HG03354 (cell line): ENCODE measurements at regions not wholly inside any gene's neighbourhood (a gene's known extent, or its start where the extent isn't known, plus 50 kb on each side); places are given as distances from the start of the nearest gene placed in this dataset.

Experiments
- ATAC-seq: cut with Tn5 transposase; IDR thresholded peaks from one replicate; pipeline ENCODE4 v1.9.1; 2021; ENCODE audit warnings: mild to moderate bottlenecking; ENCODE audit not compliant: unreplicated experiment, poor library complexity, severe bottlenecking

DNA sequence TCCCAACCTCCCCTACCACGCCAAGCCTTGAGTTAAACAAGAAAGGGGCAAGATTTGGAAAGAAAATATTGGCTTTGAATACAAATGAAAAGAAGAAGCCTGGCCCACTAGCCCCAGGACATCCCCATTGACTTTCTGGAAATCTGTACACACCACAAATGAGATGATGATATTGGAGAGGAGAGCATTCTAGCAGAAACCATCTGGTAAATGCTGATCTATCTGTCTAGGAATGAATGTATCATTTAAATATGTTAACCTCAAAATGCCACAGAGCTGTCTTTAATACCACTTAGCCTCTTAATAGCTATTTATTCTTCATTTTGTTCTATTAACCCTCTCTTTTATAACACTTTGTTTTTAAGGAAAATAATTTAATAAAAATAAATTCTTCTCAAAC, 270.2 kb upstream of the PDE4D start:
- no peak for ATAC-seq

DNA sequence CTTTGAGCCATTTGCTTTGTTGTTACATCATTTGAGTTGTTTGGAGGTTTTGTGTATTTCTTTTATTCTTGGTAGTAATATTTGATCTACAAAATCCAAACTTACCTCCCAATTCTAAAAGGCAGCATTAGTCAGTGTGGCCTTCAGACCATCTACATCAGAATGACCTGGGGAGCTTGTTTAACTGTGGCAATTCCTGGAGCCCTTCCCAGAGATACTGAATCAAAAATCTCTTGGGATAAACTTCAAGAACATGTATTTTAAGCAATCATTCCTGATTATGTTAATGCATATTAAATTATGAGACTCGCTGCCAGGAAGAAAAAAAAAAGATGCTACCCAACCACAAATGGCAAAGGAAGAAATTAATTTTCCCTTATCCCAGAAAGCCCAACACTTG, 268.9 kb upstream of the PDE4D start:
- ATAC-seq, result no peak

DNA sequence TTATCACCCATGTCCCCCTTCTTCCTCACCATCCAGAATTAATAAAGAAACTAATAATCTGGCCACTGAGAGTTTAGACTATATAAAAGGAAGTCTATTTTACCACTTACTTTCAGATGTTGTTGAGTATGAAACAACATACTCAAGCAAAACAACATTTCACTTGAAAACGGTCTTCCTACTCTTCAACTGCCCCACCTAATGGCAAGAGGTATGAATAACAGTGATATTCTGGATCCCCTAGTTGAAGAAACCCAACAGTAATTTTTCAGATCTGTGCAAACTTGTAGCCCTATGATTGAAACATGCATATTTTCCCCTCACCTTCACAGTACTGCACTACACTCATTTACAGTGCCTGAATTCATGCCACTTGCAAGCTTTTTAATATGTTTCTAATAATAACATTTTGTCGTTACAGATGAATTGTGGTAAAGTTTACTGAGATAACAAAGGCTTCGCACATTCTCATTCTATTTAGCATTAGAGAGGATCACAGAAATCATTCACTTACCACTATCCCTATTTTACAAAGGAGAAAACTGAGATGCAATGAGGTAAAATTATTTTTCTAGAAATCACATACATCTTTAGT, 267.9 kb upstream of the PDE4D start:
- peak; percentile 75 for ATAC-seq

DNA sequence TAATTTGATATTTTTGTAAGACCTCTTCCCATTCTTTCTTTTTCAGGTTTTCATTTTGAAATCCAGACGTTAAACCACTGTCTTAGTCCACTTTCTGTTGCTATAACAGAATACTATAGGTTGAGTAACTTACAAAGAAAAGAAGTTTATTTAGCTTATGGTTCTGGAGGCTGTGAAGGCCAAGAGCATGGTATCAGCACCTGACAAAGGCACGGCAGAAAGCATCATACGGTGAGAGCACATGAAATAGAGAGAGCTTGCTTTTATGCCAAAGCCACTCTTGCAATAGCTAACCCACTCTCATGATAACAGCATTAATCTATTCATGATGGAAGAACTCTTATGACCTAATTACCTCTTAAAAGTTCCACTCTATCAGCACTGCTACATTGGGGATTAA, 255.6 kb upstream of the PDE4D start:
- no peak for ATAC-seq

DNA sequence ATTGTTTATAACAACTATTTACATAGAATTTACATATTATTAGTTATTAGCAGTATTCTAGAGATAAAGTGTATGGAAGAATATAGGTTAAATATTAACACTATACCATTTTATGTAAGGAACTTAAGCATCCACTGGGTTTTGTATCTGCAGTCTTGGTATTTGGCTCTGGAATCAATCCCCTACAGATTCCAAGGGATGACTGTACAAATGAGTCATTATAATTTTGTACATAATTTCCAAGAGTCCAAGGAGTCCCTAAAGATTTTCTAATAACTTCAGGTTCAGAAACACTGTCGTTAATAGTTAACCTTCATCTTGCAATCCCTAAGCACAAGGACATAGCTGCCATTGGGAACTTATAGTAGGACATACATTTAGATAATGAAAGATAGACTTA, 254.8 kb upstream of the PDE4D start:
- ATAC-seq, result no peak

DNA sequence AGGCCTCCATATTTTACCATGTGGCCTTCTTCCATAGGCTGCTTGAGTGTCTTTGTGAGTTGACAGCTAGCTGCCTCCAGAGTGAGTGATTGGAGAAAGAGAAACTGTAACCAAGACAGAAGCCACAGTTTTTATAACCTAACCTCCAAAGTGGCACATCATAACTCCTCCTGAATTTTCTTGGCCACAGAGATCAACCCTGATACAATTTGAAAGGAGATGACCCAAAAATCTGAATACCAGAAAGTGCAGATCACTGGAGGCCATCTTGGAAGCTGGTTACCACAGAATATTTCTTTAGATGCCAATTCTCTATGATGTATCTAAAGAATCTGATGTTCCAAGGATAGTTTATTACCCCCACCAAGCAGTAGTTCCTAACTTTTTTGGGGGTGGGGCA, 254.3 kb upstream of the PDE4D start:
- ATAC-seq, result no peak

DNA sequence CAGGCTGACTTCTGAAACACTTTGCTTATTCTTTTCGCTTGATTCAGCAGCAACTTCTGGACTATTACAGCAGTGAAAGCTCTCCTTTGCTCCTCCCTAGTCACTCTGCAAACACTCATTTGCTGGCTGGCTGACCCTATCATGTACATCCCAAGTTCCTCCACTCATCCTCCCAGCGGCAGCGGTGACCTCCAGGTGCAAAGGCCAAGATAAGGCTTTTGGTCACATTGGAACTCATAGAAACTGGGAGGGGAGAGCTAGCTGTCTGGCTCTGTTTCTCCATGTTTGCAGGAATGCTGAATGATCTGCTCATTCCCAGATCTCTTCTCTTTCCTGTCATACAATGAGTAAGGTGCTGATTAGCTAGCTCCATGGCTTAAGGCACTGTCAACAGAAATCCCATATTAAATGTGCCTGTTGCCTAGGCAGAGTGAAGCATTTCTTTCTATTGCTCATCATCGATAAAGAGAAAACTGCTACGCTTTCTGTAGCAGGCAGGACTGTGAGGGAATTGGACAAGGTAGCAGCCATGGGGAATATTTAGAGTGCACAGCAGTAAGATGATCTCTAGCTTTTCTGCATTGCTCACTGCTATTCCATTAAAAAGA, 250.5 kb upstream of the PDE4D start:
- ATAC-seq, result no peak

DNA sequence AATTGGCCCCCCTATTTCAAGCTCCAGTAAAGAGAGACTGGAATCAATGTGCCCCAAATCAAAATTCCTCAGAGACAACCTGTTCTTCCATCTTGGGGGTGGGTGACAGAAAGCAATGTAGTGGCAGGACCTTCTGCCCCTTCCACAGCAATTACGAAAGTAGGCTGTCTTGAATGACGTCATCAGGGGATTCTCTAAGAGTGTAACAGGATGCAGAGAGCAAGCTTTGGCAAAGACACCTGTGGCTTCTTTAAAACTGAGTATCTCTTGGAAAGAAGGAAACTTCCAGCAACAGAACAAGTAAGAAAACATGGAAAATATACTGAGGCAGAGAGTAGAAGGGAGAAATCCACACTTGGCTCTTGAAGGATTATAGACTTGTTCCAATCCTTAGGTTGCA, 247.6 kb upstream of the PDE4D start:
- ATAC-seq, result no peak

DNA sequence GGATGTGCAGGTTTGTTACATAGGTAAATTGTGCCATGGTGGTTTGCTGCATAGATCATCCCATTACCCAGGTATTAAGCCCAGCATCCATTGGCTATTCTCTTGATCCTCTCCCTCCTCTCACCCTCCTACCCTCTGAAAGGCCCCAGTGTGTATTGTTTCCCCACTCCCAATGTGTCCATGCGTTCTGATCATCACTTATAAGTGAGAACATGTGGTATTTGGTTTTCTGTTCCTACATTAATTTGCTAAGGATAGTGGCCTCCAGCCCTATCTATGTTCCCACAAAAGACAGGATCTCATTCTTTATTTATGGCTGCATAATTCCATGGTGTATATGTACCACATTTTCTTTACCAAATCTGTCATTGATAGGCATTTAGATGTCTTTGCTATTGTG, 243.3 kb upstream of the PDE4D start:
- ATAC-seq, result no peak

DNA sequence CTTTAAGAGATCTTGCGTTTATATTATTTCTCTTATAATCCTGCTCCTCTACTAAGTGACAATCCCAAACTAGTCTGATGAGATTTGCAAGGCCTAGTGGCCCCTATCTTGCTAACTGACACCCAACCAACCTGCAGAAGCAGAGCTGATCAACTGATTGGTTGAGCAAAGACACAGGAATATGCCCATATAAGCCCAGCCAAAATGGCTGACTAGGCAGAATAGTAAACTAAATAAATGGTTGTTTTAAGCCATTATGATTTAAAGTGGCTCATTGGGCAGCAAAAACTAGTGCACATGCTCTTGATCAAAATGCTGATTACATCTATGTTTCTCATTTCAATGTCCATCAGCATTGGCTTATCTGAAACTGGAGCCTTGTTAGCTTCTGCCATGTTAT, 238.0 kb upstream of the PDE4D start:
- no peak for ATAC-seq

DNA sequence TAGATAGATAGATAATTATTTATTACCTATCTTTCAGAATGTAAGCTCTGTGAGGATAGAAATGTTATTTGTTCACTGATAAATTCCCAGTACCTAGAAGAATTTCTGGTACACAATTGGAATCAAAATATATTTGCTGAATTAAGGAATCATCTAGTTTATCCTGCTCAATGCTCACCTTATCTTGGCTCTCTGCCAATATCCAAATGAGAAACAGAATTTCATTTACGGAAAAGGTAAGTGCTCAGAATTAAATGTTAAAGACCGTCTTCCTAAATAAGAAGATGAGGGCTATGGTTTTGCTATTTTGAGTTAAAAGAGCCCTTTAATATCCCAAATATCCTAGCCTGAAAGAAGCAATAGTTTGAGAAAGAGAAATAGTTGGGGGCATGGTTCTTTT, 232.1 kb upstream of the PDE4D start:
- no peak for ATAC-seq

DNA sequence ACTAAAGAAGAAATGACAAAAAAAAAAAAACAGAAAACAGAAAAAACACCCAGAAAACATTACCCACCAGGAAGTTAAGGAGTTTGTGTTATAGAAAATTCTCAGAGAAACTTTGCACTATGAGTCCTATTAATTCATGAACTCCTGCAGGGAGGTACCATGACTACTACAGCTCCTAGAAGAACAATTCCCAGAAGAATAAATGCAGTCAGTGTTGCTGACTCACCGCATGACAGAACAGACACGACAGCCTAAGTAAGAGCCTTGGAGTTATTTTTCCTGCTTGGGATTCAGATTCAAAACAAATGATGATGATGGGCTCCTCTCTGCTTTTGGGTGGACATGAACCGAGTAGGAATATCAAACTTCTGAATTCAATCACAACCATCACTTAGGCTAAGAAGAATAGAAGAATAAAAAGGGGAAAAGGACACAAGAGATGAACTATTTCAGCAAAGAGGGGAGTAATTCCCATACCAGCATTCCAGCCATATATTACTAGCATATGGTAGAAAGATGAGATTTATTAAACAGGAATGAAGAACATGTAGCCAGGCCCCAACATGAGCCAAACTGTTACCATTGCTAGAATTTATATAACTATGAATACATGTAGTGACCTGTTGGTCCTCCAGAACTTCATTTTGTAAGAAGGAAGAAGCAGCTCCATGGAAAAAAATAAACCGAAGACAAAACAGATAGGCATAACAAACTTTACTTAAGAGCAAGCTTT, 209.6 kb upstream of the PDE4D start:
- no peak for ATAC-seq

DNA sequence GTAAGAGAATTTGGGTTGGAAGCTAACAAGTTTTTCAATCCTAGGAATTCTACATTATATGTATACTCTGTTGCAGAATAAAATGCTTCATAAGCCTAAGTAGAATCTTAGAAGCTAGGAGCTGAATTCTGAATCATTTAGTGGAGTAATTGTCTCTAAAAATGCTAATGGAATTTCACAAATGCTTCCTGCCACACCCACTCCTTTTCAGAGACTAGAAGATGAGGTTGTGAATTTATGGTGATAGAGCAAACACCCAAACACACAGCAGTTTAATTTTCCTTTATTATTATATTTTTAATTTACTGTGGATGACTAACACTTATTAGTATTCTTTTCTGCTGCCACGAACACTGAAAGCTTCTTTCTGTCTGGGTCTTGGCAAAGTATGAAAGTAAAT, 208.0 kb upstream of the PDE4D start:
- no peak for ATAC-seq

DNA sequence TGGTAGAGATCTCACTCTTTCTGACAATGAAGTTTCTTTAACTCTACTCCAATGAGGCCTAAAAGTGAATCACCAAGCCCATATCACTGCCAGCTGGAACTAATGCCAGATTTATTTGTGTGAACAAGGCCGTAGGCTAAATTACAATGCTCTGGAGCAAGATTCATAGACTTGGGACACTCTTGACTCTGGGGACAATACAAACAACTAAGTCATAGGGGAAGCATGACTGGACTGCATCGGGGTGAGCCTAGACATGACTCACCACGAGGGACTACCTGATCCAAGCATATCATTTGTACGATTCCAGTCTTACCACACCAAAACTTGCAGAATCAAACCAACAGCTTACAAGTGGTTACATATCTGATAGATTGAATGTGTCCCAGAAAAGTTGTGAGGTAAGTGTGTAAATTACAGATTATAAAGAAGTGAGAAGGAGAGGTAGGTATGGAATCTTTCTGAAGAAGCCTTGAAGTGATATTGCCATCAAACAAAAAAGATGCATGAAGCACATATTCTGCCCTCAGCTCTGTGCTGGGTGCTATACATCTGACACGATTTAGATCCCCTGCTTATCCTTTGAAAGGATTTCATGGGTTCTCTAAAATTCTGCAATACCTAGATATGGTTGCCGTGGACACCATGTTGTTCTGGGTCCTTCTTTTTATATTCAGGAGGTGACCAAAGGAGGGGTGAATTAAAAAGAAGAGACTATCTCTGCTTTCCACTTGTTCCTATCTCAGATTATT, 199.3 kb upstream of the PDE4D start:
- no peak for ATAC-seq

DNA sequence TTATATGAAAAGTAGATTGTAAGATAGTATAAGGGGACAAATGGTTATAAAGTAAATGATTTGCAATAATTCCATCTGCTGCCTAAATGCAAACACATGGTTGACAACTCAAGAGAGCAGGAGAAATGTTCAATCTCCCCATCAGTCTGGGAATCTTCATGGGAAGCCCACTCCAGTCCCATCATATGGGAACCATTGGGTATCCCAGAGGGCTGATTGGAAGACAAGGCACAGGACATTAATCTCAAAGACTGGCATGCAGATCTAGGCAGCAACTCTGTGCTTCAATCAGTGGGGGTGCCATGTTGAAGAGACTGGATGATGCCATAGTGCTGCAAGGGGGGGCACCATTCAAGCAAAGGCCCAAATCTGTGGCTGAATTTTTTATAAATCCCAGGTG, 193.1 kb upstream of the PDE4D start:
- no peak for ATAC-seq

DNA sequence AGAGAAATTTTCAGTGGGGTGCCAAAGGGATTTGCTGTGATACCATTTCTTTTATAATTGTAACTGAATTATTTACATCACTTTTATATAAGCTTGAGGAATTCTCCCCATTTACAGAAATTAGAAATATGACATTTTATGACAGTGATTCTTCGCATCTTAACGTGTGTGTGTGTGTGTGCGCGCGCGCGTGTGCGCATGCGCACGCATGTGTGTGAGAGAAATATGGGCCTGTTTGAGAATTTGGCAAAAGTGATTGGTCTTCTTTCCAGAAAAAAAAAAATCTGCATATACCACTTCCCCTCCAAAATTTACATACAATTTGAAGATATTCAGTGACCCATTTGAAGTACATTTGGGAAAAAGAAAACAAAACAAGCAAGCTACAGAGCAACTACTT, 190.7 kb upstream of the PDE4D start:
- ATAC-seq, result no peak

DNA sequence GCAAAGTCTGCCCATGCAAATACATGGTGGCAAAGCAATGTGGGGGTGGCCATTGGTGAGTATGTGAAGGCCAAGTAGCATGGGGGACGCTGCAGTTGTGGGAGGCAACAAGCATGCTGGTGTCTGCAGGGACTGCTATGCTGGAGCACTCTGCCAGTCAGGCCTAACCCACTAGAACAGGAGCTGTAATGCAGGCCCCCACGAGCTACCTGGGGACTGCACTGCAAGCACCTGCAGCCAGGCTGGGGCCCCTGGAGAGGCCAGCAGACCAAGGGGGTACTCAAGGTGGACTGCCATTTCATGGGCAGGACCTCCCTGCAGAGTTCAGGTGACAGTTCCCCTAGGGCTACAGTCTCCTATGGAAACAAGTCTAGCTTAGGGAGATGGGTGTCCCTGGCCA, 183.8 kb upstream of the PDE4D start:
- ATAC-seq, result no peak

DNA sequence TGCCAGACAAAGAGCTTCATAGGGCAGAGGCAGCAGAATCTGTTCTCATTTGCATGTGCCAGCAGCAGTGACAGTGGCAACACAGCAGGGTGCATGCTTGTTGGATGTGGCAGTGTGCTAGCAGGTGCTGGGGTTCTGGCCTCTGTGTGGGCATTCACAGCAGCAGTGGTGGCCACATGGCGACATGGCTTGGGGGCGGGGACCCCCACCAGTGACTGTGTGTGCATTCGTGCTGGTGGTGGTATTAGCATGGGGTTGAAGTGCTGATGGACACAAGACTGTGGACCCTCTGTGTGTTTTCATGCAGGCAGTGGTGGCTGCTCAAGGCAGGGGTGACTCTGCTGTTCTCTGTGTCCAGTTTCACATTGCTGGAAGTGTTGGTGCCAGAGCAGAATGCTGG, 183.2 kb upstream of the PDE4D start:
- ATAC-seq, result no peak

DNA sequence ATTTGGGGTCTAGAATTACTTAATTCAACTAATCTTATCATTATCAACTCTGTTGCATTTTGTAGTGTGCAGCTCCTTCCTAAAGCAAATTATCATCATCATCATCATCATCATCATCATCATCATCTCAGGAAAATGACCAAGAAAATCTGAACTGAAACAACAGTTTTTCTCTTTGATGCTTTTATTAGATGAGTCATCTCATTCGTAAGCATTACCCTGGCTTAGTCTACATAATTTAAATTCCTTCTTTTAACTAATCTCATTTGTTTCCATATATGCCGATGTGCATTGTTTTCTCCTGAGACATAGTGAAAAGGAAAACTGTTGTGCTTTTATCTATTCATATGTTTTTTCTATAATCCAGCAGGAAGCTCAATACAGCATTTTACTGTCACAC, 173.0 kb upstream of the PDE4D start:
- no peak for ATAC-seq

DNA sequence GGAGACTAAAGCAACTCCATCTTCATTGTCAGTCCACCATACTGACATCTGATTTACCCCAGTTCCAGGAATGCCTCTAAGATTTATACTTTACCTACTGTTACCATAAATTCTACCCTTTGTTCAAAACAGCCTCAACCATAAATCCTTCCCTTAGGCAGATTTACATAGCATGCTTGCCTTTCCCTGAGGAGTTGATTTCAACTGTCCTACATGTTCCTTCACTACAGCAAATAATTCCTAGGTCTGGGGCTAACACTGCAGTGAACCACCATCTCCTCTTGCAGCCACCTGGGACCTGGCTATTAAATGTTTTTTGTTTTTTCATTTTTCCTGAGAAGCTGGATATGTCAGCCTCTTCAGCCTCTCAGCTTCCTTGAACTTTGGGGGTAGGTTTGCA, 166.9 kb upstream of the PDE4D start:
- no peak for ATAC-seq

DNA sequence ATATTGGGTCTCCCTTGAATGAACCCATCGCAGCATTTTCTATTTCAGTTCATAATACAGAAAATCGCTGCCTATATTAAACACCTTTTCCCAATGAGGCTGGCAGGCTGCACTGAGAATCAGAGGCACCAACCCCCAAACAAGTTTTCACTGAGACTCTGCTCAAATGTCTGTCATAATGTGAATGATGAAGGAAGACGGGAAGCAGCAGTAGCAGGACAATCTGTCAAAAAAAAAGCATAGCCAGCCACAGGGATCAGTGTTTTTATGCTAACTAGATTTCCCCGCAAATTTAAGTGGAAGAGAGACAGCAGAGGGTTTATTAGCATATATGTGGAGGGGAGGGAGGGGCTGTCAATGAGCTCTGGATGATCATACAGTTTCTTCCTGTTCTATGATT, 162.7 kb upstream of the PDE4D start:
- no peak for ATAC-seq
